Astrocyte (in vitro differentiated cells and primary cell): ENCODE measurements at regions not wholly inside any gene's neighbourhood (a gene's known extent, or its start where the extent isn't known, plus 50 kb on each side); places are given as distances from the start of the nearest gene placed in this dataset.

ENCODE experiments used
- CTCF ChIP-seq: IDR thresholded peaks from 2 replicates; pipeline ENCODE4 v1.5.1; 2011; ENCODE audit warnings: low read depth, mild to moderate bottlenecking, inconsistent platforms, low read length, moderate library complexity; ENCODE audit not compliant: insufficient read depth
- EZH2 ChIP-seq: IDR thresholded peaks from 2 replicates; pipeline ENCODE4 v1.6.1; 2012; ENCODE audit warnings: mild to moderate bottlenecking, low read length, inconsistent platforms; ENCODE audit not compliant: insufficient read depth

DNA sequence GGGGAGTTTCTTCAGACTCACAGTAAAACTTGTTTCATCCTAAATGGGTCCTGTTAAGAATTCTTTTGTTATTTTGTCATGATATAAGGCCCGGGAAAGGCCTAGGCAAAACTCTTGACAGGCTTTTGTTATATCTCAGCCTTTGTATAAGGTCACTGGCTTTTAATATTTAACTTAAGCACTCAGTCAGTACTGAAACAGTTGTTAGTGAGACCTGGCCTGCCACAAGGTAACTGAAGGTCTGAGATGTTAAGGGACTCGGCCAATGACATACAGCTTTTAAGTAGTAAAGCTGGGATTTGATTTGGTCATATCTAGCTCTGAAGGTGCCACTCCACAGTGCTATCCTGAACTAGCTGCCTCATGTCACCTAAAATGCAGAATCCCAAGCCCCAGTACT lies 57.2 kb upstream of the STEAP4 start:
- TF ChIP-seq CTCF (no peak), EZH2 (no peak)
